Hippocampal formation (tissue), 2 donors: ENCODE measurements at regions not wholly inside any gene's neighbourhood (a gene's known extent, or its start where the extent isn't known, plus 50 kb on each side); places are given as distances from the start of the nearest gene placed in this dataset.
"Not testable (repeated sequence)": the region's sequence is repeated elsewhere in the genome, so short reads cannot be mapped to it uniquely, and the experiment has no call there.

ENCODE experiments used
- DNase-seq, 2 donors: peaks; one replicate each; lab custom pipeline; 2025; lab: John Stamatoyannopoulos, UW

DNA sequence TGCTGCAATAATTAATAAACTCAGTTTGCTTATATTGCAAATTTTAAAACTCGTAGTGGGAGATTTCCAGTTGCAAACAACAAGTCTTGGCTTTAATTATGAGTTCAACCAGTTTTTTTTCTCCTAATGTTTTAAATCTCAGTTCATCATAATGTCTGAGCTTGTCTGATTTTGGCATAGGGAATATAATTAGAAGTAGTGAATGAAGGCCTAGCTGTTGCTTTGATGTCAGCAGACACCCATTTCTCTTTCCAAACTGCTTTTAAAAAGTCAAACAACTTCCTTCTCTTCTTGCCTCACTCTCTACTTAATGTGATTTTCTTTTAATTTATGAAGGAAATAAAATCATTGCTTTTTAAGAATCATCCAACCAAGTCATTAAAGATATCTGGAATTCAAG, 1462.1 kb downstream of the DPP10 start:
- no peak for DNase-seq

DNA sequence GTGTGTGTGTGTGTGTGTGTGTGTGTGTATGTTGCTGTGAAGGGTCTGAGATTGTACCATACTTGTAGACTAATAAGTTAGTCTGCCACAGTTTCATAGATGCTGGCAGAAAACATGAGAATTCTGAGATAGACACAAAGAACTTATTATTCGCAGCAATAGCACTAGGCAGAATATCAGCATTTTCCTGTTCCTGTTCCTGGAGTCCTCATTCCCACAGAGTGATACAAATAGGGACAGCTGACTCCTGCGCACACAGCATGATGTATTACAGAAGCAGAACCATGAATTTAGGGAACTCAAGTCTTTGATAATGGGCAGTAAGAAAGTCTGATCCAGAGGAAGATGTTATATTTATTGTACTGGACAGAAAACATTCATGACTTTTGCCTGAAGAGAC, 1466.3 kb downstream of the DPP10 start:
- DNase-seq: no peak

DNA sequence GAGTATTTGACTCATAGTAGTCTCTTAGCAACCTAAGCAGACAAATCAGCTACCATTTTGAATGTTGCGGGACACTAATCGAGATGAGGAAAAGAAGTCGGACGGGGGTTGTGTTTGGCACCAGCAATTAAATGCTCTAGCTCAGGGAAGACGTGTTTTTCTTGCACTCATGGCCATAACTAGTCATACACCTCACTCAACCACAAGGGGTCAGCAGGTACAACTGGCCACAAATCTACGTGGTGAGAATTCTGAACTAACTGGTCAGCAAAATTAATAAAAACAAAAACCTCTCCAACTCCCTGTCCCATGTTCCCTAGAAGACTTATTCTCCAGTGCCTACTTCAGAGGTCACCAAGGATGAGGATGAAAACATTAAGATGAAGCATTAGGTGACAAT, 1467.8 kb downstream of the DPP10 start:
- no peak for DNase-seq

DNA sequence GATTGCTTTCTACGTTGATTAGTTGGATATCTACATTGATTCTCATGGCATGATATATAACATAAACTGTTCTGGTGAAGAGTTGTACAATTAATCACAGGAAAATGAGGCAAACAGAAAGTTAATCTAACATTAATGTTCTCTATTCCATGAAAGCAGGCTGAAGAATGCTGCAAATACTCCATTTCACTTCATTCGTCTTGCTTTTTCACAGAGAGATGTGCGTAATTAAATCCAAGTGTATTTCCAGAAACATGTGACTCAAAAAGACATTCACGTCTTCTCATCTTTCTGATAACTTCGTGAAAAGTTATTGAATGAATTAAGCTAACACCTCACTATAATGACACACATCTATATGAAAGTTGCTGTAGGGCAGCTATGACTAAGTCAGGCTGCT, 1471.5 kb downstream of the DPP10 start:
- DNase-seq: no peak

DNA sequence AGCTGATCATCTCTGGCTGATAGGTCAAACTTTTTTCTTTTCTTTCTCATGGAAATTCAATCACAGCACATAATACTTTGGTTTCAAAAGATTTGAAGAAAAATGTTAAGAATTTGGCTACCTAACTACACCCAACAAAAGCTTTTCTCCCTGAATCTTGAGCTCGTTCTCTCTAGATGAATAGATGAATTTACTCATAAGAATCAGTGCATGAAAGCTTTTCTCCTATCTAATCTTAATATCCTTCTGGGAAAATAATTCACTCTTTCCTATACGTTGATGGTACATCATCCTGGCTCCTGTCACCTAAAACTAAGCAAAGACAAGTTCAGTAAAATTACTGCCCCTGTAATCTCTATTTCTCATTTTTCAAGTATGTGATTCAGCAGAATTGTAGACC, 1479.1 kb downstream of the DPP10 start:
- no peak for DNase-seq

DNA sequence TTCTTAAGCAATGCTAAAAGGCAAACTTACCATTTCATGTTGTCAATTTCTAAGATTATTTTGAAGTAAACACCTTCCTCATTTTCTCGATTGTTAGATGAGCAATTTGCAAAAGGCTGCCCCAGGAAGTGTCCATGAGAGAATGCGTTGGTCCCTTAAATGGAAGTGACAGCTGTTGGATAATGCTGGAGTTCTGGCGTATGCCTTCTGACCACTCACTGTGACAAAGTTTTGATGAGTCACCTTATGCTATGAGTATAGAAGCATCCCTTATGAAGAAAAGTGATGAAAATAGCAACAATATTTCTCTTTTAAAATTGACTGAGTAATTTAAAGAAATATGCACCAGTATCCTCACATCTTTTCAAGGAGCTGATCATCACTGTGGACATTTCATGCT, 1497.5 kb downstream of the DPP10 start:
- no peak for DNase-seq

DNA sequence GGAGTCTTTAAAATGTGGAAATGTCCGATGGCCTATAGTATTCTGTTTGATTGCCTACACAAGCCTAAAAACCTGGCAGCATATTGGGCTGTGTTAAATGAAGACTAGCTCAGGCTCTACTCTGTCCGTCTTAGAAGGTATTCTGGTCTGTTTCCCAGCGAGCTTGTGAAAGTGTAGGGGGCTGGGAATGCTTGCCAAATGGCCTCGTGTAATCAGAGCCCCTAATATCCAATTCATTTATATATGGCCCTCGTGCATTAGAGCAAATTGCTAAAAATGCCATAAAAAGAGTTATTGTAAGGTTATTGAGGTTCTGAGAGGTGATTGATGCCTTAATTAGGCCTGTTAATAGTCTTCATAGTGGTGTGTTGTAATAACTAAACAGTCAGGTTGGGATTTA, 1500.4 kb downstream of the DPP10 start:
- no peak for DNase-seq

DNA sequence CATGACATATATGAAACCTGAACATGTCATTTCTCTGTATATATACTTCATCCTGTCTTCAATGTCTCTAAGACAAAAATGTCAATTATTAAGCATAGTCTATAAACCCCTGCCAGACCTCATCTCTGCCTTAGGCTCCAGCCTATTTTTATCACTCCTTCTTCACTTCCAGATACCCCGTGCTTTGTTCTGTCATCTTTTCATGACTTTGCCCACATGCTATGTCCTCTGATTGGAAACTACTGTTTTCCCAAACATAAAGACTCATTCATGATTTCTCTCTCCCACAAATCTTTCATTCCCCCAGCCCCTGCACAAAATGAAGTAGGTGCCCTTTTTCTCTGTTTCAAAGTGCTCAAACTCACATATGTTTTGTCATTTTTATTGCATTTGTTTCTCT, 1503.9 kb downstream of the DPP10 start:
- no peak for DNase-seq

DNA sequence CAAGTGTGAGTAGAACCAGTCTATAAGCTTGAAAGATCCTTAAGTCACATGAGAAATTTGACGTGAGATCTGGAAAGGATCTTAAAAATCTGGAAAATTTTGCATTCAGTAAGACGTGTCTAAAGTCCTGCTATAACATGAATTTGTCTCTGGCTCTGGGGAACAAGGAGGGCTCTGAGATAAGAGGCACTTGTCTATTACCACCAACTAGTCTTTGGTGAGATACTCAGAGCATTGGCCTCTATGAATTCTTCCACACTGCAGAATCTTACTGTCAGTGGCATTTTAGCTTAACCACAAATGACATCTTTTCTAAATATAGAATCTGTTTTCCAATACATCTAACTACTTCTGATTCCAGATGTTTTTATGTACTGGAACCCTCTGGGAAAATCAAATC, 1504.5 kb downstream of the DPP10 start:
- no peak for DNase-seq

DNA sequence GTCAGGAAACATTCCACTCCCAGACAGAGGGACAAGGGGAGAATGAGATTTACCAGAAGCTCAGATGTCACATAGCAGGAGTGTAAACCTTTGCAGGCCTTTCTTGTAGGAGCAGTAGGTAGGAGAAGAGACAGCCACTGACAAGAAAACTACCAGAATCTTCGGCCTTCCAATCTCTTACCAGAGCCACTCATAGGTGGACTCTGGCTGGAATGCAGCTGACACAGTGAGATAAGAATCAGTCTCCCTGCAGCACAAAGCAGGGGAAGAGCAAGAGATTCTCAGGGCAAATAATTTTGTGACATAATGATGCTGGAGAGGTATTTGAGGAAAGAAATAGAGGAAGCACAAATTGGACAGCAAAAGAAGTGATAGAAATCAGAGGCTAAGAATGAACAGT, 1534.5 kb downstream of the DPP10 start:
- DNase-seq: no peak

DNA sequence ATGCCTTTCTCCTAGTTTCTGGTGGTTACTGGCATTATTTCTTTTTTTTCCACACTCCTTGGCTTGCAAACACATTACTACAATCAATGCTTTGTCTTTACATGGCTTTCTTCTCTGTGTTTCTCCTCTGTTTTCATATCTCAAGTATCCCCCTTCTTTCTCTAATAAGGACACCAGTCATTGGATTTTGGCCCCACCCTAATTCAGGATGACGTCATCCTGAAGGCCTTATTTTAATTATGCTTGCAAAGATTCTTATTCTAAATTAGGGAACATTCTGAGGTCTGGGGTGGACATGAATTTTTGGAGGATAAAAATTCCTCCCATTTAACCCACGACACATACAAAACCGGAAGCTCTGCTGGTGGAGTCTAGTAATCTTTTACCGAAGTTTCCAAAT, 1556.6 kb downstream of the DPP10 start:
- no peak for DNase-seq

DNA sequence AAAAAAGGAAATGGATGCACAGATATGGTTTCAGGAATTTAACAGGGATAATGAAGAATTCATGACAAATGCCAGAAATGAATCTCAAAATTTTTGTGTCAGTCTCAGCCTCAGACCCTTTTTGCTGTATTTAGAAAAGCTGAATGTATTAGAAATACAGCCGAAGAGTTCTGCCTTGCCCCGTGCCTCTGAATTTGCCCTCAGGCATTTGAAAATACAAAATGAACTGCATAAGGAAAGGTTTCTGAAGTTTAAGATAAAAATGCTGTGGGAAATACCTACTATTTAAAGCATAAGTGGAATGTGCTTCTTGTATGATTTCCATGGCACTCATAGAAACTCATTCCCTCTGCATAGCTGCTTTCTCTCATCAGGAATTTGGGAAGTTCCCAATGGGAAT, 1580.6 kb downstream of the DPP10 start:
- DNase-seq: no peak

DNA sequence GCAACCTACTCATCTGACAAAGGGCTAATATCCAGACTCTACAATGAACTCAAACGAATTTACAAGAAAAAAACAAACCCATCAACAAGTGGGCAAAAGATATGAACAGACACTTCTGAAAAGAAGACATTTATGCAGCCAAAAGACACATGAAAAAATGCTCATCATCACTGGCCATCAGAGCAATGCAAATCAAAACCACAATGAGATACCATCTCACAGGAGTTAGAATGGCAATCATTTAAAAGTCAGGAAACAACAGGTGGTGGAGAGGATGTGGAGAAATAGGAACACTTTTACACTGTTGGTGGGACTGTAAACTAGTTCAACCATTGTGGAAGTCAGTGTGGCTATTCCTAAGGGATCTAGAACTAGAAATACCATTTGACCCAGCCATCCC, 1596.3 kb downstream of the DPP10 start:
- DNase-seq: not testable (repeated sequence)

DNA sequence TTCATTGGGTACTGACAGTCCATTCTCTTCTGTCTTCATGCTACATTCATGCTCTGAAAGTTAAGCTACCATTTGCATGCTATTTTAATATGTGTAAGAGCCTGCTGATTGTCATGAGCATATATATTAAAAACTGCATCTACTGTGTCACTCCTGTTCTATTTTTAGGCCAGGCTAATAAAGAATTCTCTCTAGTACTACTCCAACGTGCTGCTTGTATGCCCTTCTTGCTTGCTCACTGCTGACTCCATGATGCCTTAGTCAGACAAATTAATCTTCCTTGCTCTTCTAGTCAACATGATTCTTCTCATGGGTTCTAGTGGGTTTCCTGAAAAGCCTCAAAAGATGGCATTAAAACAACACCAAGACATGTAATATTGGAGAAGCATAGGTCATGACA, 1600.1 kb downstream of the DPP10 start:
- no peak for DNase-seq

DNA sequence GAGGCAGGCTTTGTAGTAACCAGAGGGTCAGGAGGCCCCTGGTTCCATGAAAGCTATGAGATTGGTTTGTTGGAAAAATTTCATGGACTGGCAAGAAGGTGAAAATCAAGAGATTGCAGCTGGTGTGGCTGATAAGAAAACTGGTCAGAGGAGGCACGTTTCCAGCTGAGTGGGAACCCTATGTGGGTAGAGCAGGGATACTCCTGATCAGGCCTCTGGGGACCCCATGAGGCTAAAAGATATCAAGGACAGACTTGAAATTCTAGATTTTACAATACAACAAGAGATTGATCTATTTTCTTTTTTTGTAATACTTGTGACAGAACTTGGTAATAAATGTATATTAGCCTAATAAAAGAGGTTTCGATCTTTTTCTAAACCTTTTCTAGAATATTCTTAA, 1615.1 kb downstream of the DPP10 start:
- no peak for DNase-seq

DNA sequence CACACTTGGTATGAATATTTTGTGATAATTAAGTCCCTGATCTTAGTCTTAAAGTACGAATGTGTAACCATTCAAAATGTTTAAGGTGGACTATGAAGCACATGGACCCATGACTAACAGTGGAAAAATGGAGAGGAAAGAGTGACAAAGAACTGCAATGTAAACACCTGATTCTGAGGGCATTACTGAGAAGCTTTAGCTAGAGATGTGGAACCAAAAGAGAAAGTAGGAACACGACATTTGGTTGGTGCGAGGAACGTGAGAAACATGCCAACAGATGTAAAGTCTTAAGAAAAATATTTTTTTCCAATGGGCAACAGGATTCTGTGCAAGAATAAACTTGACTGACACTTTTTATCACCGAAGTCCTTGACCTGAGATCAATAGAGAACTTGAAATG, 1618.6 kb downstream of the DPP10 start:
- no peak for DNase-seq

DNA sequence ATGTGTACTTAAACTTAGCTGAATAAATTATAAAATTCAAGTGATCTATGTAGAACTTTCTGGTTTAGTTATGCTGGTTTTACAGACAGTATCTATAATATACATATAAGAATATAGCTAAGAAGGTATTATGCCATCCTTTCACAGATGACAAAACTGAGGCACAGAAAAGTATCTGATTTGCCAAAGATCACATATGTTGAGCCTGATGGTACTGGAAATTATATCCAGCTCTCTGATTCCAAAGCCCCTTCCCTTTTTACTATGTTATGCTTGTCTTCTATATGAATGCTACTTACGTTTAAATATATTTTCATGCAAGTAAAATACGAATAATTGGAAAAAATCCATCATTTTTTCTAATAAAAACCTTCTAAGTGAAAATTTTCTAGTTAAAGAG, 1631.3 kb downstream of the DPP10 start:
- no peak for DNase-seq

DNA sequence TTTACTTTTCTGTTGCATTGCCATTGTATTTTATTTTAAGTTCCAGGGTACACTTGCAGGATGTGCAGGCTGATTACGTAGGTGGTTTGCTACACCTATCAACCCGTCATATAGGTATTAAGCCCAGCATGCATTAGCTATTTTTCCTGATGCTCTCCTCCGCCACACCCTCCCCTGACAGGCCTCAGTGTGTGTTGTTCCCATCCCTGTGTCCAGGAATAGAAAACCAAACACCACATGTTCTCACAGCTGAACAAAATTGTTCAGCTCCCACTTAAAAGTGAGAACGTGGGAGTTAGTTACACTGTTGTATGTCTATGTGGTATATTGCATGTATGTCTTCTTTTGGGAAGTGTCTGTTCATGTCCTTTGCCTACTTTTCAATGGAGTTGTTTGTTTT, 1631.7 kb downstream of the DPP10 start:
- peak in 1 of 2 donors; percentile 10 for DNase-seq

DNA sequence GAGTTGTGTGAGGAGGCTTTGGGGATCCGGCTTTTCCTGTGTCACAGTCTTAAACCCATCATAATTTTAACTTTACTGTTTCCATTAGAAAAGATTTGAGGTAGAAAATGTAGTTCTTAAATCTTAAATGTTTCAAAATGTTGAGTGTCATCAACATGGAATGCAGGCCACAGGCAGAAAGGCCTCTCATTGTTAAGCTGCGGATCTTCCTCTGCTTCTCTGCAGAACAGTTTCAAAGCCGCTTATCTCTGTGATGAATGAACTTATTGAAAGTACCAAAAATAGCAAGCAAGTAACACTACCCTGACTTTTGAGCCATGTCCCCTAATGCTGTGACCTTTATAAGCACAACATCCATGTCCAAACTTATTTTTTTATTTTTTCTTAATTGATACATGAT, 1645.8 kb downstream of the DPP10 start:
- no peak for DNase-seq

DNA sequence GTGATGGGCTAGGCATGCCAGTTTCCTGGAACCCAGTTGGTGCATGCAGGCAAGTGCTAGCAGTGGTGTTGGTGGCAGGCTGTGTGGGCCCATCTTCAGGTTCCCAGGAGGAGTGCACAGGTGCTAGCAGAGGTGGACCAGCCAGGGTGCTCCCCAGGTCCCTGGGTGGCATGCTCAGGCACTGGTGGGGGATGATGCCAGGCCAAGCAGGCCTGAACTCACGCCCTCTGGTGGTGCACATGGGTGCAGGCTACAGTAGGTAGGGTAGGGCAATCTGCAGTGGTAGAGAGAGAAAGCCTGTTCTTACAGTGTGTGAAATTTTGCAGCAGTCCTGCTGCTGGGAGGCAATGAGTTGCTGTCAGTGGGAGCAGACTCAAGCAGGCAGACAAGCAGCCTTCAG, 1651.8 kb downstream of the DPP10 start:
- DNase-seq: no peak

DNA sequence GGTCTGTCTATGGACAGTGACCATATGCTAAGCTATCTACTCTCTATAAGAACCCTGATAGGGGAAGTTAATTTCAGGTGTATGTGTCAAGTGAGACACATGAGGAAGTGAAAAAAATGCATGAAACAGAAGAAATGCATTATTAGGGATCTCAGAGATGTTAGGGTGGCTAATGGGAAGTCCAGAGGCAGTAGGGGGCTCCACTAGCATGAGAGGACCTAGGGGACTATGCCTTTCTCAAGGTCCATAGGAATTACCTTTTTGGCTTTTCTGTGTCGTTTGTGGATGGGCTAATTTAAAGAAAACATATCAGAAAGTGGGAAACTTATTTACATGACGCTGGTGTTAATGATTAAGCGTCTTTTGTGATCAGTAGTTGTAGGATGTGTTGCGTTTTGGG, 1653.2 kb downstream of the DPP10 start:
- no peak for DNase-seq

DNA sequence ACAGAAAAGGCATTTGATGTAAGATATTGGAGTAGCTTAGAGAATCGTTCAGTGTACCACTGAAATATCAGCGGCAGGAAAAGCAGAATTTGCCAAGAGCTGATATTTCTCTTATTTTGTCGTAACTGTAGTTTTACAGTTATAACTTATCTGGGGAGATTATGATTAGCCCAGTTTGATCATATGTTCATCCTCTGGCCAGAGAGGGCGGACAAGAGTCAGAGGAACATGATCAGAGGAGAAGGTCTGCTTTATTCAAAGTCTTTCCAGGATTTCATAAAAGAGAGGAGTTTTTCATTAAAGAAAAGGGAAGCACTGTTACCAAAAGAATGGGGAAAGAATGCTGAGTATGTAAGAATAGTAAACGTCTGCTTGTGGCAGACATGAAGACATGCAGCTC, 1655.6 kb downstream of the DPP10 start:
- no peak for DNase-seq

DNA sequence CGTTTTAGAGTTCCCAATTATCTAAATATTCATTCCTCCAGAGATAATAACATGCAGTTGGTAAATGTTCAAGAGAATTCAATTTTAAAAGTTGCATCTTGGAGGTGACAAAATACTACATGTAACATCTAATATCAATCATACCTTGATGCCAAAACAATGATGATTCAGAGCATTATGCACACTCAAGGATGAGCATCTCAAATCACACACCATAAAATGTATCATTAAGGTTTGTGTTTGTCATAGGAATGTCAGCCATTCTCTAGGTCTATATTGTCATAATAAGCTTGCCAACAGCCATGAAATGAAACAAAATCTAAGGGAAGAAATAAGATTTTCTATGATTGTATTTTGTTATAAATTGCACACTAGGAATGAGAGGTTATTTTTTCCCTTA, 1667.0 kb downstream of the DPP10 start:
- DNase-seq: no peak

DNA sequence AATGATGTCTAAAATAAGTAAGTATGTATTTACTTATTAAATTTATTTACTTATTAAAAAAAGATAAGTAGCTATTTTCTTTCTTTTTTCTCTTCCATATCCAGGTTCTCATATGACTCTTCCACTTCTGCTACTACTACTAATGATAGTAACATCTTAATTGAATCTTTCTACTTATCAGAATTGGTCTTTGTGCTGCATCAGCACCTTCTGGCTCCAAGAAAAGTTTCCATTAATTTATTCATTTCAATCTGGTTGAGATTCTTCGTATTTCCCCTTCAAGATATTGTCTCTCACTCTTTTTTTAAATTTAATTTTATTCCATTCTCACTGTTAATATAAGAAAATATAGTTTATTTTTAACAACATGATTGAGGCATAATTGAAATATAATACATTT, 1675.4 kb downstream of the DPP10 start:
- no peak for DNase-seq

DNA sequence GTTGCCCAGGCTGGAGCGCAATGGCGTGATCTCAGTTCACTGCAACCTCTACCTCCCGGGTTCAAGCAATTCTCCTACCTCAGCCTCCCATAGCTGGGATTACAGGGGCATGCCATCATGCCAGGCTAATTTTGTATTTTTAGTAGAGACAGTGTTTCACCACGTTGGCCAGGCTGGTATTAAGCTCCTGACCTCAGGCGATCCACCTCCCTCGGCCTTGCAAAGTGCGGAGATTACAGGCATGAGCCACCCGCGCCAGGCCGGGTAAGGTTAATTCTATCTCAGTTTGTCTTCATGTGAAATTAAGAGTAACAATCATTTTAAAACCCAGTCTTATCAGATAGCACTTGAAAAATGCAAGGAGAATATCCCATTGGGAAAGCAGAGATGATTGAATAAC, 1681.7 kb upstream of the DDX18 start:
- DNase-seq: no peak
